ENCODE measurements at regions not wholly inside any gene's neighbourhood (a gene's known extent, or its start where the extent isn't known, plus 50 kb on each side); places are given as distances from the start of the nearest gene placed in this dataset.

GRCh38 chr2:203651621-203652020 is 54.8 kb upstream of the CD28 start:
- TF ChIP-seq CTCF (IDR thresholded peaks at IDR 0.05; ENCODE audit: insufficient read depth, low read length, poor library complexity, severe bottlenecking) (no peak), EZH2phosphoT487 (conservative IDR thresholded peaks at IDR 0.05; ENCODE audit: low read length) (no peak)

Data from SU-DHL-6 (cell line).